ENCODE measurements at regions not wholly inside any gene's neighbourhood (a gene's known extent, or its start where the extent isn't known, plus 50 kb on each side); places are given as distances from the start of the nearest gene placed in this dataset.
"Not testable (repeated sequence)": the region's sequence is repeated elsewhere in the genome, so short reads cannot be mapped to it uniquely, and the experiment has no call there.

DNA sequence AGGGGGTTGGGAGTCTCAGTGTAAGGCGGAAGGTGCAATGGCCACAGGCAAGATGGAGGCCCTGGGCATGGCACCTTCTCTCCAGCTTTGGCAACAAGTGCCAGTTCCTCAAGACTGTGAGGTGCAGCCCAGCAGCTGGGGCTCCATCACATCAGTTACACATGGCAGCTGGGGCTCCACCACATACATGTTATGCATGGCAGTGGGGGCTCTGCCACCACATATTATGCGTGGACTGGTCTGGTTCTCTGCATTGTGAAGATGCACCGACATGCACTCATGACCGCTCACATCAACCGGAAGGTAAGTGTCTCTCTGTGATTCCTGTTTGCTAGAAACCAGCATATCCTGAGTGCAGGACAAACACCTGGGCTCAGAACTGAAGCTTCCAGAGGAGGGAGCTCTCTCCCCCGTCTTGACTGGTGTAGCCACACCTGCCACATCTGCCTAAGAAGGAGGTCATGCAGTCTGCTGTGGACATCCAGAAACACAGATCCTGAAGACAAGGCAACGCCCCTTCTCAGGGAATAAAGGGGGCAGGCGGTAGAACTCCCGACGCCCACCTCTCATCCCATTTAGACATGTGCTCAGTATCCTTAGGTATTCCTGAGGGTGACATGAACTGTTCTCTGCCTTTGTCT lies 104.1 kb upstream of the TMPRSS2 start:
- H3K4me1 ChIP-seq (ENCODE audit: low read depth), result peaks cover 12% of the 10 kb centered on the region
- no peaks in the 10 kb centered on the region for H3K9me3 ChIP-seq
- ATAC-seq (peak; percentile 90), DNase-seq (peak in 2 of 3 donors; percentile 69 to 85)
- H3K36me3 ChIP-seq (ENCODE audit: low read depth), result no peaks in the 10 kb centered on the region
- TF ChIP-seq, protein P1, sequence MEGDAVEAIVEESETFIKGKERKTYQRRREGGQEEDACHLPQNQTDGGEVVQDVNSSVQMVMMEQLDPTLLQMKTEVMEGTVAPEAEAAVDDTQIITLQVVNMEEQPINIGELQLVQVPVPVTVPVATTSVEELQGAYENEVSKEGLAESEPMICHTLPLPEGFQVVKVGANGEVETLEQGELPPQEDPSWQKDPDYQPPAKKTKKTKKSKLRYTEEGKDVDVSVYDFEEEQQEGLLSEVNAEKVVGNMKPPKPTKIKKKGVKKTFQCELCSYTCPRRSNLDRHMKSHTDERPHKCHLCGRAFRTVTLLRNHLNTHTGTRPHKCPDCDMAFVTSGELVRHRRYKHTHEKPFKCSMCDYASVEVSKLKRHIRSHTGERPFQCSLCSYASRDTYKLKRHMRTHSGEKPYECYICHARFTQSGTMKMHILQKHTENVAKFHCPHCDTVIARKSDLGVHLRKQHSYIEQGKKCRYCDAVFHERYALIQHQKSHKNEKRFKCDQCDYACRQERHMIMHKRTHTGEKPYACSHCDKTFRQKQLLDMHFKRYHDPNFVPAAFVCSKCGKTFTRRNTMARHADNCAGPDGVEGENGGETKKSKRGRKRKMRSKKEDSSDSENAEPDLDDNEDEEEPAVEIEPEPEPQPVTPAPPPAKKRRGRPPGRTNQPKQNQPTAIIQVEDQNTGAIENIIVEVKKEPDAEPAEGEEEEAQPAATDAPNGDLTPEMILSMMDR (IDR thresholded peaks at IDR 0.05), result peak; percentile 35
- intact Hi-C loops (cut with DNase I, micrococcal nuclease), result loop anchor here (2.0 to 10.0 kb wide), 3 partner anchors 153 to 205 kb away; partner anchors contain the start of gene RIPK4 (in 1 of the 2)
- H3K4me3 ChIP-seq, result peak overlapping the region; percentile 0

DNA sequence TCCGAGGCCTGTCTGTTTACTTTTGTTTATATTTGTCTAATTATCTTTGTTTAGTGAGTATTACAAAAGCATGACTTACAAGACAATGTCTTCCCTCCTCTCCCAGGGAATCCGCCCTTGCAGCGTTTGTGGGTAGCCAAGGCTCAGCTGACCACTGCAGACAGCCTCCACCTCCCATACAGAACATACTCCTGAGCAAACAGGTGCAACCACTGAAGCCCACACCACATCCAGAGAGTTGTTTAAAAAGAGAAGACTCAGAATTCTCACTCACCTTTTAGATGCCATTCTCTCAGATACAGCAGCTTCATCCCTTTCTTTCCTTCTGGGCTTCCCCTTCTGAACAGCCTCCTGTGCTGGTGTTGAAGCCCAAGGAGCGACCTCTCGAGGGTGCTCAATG lies 103.5 kb upstream of the TMPRSS2 start:
- intact Hi-C loops (cut with DNase I, micrococcal nuclease), result loop anchor here (5.0 to 10.0 kb wide), 2 partner anchors 153 to 166 kb away; partner anchors contain the start of gene RIPK4 (in 1 of the 2)
- TF ChIP-seq, protein P1 (IDR thresholded peaks at IDR 0.05), result no peak
- H3K9me3 ChIP-seq, result no peaks in the 10 kb centered on the region
- no peak for ATAC-seq
- peaks cover 10% of the 10 kb centered on the region for H3K4me1 ChIP-seq (ENCODE audit: low read depth)
- no peaks in the 10 kb centered on the region for H3K36me3 ChIP-seq (ENCODE audit: low read depth)
- H3K4me3 ChIP-seq, result no peak overlapping the region
- DNase-seq, result peak in 1 of 3 donors; percentile 18

DNA sequence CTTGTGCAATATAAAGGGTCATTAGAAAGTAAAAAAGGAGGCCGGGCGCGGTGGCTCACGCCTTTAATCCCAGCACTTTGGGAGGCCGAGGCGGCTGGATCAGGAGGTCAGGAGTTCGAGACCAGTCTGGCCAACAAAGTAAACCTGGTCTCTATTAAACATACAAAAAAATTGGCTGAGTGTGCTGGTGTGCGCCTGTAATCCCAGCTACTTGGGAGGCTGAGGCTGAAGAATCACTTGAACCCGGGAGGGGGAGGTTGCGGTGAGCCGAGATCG lies 102.8 kb upstream of the TMPRSS2 start:
- H3K4me3 ChIP-seq; H3K9me3 ChIP-seq; ATAC-seq; H3K36me3 ChIP-seq (ENCODE audit: low read depth); H3K4me1 ChIP-seq (ENCODE audit: low read depth); DNase-seq: not testable (repeated sequence)
- intact Hi-C loops (cut with DNase I, micrococcal nuclease), result loop anchor here (5.0 to 10.0 kb wide), 2 partner anchors 154 to 167 kb away; partner anchors contain the start of gene RIPK4 (in 1 of the 2)

DNA sequence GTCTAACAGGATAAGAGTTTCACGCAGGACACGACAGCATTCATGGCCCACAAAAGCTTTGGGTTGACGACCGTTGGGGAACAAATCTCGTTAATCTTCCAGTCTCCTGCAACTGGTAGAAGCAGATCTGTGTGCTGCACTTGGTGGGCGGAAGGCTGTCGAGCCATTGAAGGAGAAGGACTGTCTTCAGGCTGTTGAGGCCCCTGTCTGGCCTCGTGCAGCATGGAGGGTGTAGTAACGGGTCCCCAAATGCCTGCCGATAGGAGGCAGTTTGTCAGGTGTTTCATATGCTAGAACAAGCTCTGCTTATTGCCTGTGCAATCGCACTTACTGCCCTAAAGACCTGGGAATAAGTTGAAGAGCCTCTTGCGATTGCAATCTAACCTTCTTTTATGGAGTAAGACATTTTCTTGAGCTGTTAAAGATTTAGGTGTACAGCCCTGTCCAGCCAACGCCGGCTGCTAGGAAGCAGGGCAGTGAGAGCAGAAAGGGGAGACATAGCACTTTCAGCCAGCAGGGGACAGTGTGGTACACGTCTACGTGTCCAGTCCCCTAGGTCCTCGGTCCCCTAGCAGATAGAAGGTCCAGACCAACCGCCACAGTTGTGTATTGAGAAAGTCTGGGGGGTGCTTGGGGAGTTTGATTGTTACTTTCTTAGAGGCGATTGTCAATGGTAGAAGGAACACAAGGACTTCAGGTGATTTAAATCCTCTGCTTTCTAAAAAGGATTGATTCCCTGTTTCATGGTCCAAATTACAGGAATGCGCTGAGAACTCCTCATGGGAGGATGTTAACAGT lies 102.3 kb upstream of the TMPRSS2 start:
- intact Hi-C loops (cut with DNase I, micrococcal nuclease), result loop anchor here (5.0 to 10.0 kb wide), 2 partner anchors 155 to 167 kb away; partner anchors contain the start of gene RIPK4 (in 1 of the 2)
- no peaks in the 10 kb centered on the region for H3K9me3 ChIP-seq
- TF ChIP-seq, protein P1 (IDR thresholded peaks at IDR 0.05), result peak; percentile 57
- peaks cover 10% of the 10 kb centered on the region for H3K4me1 ChIP-seq (ENCODE audit: low read depth)
- peak in 2 of 3 donors; percentile 76 to 89 for DNase-seq
- peak; percentile 63 for ATAC-seq
- no peak overlapping the region for H3K4me3 ChIP-seq
- no peaks in the 10 kb centered on the region for H3K36me3 ChIP-seq (ENCODE audit: low read depth)

DNA sequence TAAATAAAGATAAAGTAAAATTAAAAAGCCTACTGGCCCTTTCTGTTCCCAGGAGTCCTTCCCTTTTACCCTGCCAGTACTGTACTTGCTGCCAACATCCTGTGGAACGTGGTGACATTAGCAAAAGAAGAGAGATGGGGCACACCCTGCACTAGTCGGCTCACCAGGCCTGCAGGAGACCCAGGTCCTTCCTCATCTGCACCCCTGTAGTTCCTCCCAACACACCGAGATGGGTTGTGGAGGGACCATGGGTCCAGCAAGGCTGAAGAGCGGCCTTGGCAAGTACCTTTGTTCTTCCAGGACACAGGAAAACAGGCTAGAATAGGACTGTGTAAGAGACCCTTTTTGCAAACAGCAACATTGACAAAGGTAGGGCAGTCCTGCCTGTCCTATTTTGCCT lies 98.7 kb upstream of the TMPRSS2 start:
- DNase-seq (no peak), ATAC-seq (no peak)
- H3K9me3 ChIP-seq, result no peaks in the 10 kb centered on the region
- TF ChIP-seq, protein P1 (IDR thresholded peaks at IDR 0.05), result no peak
- peaks cover 2% of the 10 kb centered on the region for H3K4me1 ChIP-seq (ENCODE audit: low read depth)
- intact Hi-C loops (cut with DNase I, micrococcal nuclease), result no loop called here
- no peak overlapping the region for H3K4me3 ChIP-seq
- H3K36me3 ChIP-seq (ENCODE audit: low read depth), result no peaks in the 10 kb centered on the region

DNA sequence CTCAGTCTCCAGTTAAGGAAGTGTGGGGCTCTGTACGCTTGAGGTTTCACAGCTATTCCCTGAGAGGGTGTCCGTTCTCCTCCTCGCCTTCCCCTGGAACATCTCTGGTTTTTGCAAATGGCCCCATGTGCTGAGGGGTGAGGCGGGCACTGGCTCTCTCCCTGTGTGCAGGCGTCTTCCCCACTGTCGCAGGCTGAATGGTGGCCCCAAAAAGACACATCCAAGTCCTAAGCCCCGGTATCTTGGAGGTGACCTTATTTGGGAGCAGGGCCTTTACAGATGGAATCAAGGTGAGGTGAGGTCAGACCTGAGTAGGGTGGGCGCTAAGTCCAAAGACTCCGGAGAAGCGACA lies 98.0 kb upstream of the TMPRSS2 start:
- intact Hi-C loops (cut with DNase I, micrococcal nuclease), result no loop called here
- H3K36me3 ChIP-seq (ENCODE audit: low read depth), result no peaks in the 10 kb centered on the region
- DNase-seq, result no peak
- no peaks in the 10 kb centered on the region for H3K9me3 ChIP-seq
- no peak overlapping the region for H3K4me3 ChIP-seq
- TF ChIP-seq, protein P1 (IDR thresholded peaks at IDR 0.05), result no peak
- H3K4me1 ChIP-seq (ENCODE audit: low read depth), result peaks cover 5% of the 10 kb centered on the region
- ATAC-seq, result no peak
